ENCODE measurements at regions not wholly inside any gene's neighbourhood (a gene's known extent, or its start where the extent isn't known, plus 50 kb on each side); places are given as distances from the start of the nearest gene placed in this dataset.

- no peak for TF ChIP-seq CTCF (IDR thresholded peaks at IDR 0.05)
- no peak for TF ChIP-seq EZH2 (IDR thresholded peaks at IDR 0.05)
- TF ChIP-seq EZH2phosphoT487 (IDR thresholded peaks at IDR 0.05) = no peak
These were observed 767.2 kb downstream of the TNS3 start for GRCh38 chr7:46814516-46815250.
